ENCODE measurements at regions not wholly inside any gene's neighbourhood (a gene's known extent, or its start where the extent isn't known, plus 50 kb on each side); places are given as distances from the start of the nearest gene placed in this dataset.

GRCh38 chr12:17203497-17203896 is 597.5 kb upstream of the LMO3 start:
- TF ChIP-seq CTCF (IDR thresholded peaks at IDR 0.05) = no peak
- TF ChIP-seq POLR2A (IDR thresholded peaks at IDR 0.05) = no peak
